Liver (tissue), 8 donors: ENCODE measurements at regions not wholly inside any gene's neighbourhood (a gene's known extent, or its start where the extent isn't known, plus 50 kb on each side); places are given as distances from the start of the nearest gene placed in this dataset.

ENCODE experiments used
- DNase-seq: peaks from one replicate; pipeline ENCODE4 v3.0.0-alpha.2; 2017; ENCODE audit warnings: low spot score
- H3K27ac ChIP-seq, 2 donors: one replicate each; pipeline ENCODE4 v1.7.0; 2013; ENCODE audit warnings: inconsistent platforms in 2 of 2, low read length in 2 of 2, control low read depth in 1 of 2, low read depth in 1 of 2, mild to moderate bottlenecking in 1 of 2
- H3K27me3 ChIP-seq, 4 donors: one replicate each; pipeline versions ENCODE4 v1.6.1 to v1.7.0; 2013; ENCODE audit warnings: low read length in 3 of 4, inconsistent platforms in 1 of 4, mild to moderate bottlenecking in 1 of 4, moderate library complexity in 1 of 4; ENCODE audit not compliant: control insufficient read depth in 4 of 4, insufficient read depth in 4 of 4
- H3K36me3 ChIP-seq, 4 donors: one replicate each; pipeline versions ENCODE4 v1.6.1 to v1.7.0; 2013; ENCODE audit warnings: low read length in 3 of 4, mild to moderate bottlenecking in 3 of 4, low read depth in 1 of 4, moderate library complexity in 1 of 4; ENCODE audit not compliant: control insufficient read depth in 4 of 4, insufficient read depth in 3 of 4
- H3K4me1 ChIP-seq, 4 donors: one replicate each; pipeline versions ENCODE4 v1.6.1 to v1.7.0; 2013; ENCODE audit warnings: low read length in 3 of 4, mild to moderate bottlenecking in 3 of 4, moderate library complexity in 1 of 4; ENCODE audit not compliant: control insufficient read depth in 4 of 4, insufficient read depth in 4 of 4
- H3K4me3 ChIP-seq, 3 donors: one replicate each; pipeline versions ENCODE4 v1.6.1 to v1.7.0; 2013; ENCODE audit warnings: low read length in 3 of 3, control low read depth in 1 of 3, low read depth in 1 of 3, mild to moderate bottlenecking in 1 of 3
- H3K9ac ChIP-seq, 2 donors: one replicate each; pipeline ENCODE4 v1.7.0; 2013; ENCODE audit warnings: low read length in 2 of 2, mild to moderate bottlenecking in 2 of 2, moderate library complexity in 2 of 2, control low read depth in 1 of 2, low read depth in 1 of 2
- H3K9me3 ChIP-seq, 4 donors: one replicate each; pipeline versions ENCODE4 v1.6.1 to v1.7.0; 2013; ENCODE audit warnings: low read length in 3 of 4; ENCODE audit not compliant: control insufficient read depth in 4 of 4
- ATF3 ChIP-seq: IDR thresholded peaks from 2 replicates; pipeline ENCODE4 v1.6.1; 2016; ENCODE audit warnings: antibody characterized with exemption
- CTCF ChIP-seq: fragments of 150-350 bp; IDR thresholded peaks from 2 replicates; pipeline ENCODE4 v1.5.1; 2017; ENCODE audit warnings: improper control_type of control experiment, low read depth, low read length; ENCODE audit not compliant: missing input control
- EGR1 ChIP-seq, 2 donors: IDR thresholded peaks; 2 replicates each; pipeline ENCODE4 v1.6.1; 2016 to 2018; ENCODE audit warnings: antibody characterized with exemption in 2 of 2, low read depth in 2 of 2
- FOXA1 ChIP-seq: IDR thresholded peaks from 2 replicates; pipeline ENCODE4 v1.6.1; 2016; ENCODE audit warnings: antibody characterized with exemption
- GABPA ChIP-seq, 2 donors: IDR thresholded peaks in 1 of 2; conservative IDR thresholded peaks in 1 of 2; 2 replicates each; pipeline ENCODE4 v1.6.1; 2016; ENCODE audit warnings: antibody characterized with exemption in 2 of 2, mild to moderate bottlenecking in 1 of 2, moderate library complexity in 1 of 2
- HNF4G ChIP-seq: IDR thresholded peaks from 2 replicates; pipeline ENCODE4 v1.6.1; 2016; ENCODE audit warnings: antibody characterized with exemption
- JUND ChIP-seq, 2 donors: IDR thresholded peaks; 2 replicates each; pipeline ENCODE4 v1.6.1; 2016; ENCODE audit warnings: antibody characterized with exemption in 2 of 2
- MAX ChIP-seq: IDR thresholded peaks from 2 replicates; pipeline ENCODE4 v1.6.1; 2016; ENCODE audit warnings: antibody characterized with exemption
- NR2F2 ChIP-seq: IDR thresholded peaks from 2 replicates; pipeline ENCODE4 v1.6.1; 2016; ENCODE audit warnings: antibody characterized with exemption
- RAD21 ChIP-seq, 2 donors: IDR thresholded peaks; 2 replicates each; pipeline ENCODE4 v1.6.1; 2016; ENCODE audit warnings: antibody characterized with exemption in 2 of 2, mild to moderate bottlenecking in 2 of 2
- RXRA ChIP-seq, 2 donors: IDR thresholded peaks; 2 replicates each; pipeline ENCODE4 v1.6.1; 2017 to 2018; ENCODE audit warnings: antibody characterized with exemption in 2 of 2, mild to moderate bottlenecking in 1 of 2
- SP1 ChIP-seq: IDR thresholded peaks from 2 replicates; pipeline ENCODE4 v1.6.1; 2018; ENCODE audit warnings: antibody characterized with exemption, mild to moderate bottlenecking
- TAF1 ChIP-seq: conservative IDR thresholded peaks from 2 replicates; pipeline ENCODE4 v1.6.1; 2016; ENCODE audit warnings: antibody characterized with exemption, mild to moderate bottlenecking
- YY1 ChIP-seq: IDR thresholded peaks from 2 replicates; pipeline ENCODE4 v1.6.1; 2016; ENCODE audit warnings: antibody characterized with exemption, mild to moderate bottlenecking
- WGBS: extraction: QIAGEN DNeasy Blood & Tissue Kit; methylation state at CpG from one replicate; pipeline ENCODE4 v1.1.7; 2013; 5-methylcytosine and 5-hydroxymethylcytosine counted together
- TF ChIP-seq, protein P1 (sequence below): IDR thresholded peaks from 2 replicates; pipeline ENCODE4 v1.6.1; 2016; ENCODE audit warnings: antibody characterized with exemption, mild to moderate bottlenecking
- donor health status: healthy.
- donor health status: healthy.
- donor health status: healthy.
- donor health status: healthy.
- donor health status: healthy.

DNA sequence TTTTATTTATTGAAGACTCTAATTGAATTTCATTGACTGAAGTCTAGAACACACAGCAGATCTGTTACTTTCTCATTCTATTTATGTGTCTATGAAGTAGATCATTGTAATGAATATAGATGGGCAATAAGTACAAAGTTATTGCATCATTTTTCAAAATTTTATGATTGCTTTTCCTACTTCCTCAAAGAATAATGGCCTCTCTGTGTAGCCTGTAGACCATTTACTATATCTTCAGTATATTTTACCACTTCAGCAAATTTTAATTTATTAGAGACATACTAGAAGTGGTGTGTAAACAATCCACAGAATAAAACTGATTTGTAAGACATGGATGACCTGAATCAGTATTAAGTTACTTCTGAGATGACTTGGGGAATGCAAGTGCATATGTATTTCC lies 291.7 kb upstream of the FAR2 start (continued):
- TF ChIP-seq, protein P1, sequence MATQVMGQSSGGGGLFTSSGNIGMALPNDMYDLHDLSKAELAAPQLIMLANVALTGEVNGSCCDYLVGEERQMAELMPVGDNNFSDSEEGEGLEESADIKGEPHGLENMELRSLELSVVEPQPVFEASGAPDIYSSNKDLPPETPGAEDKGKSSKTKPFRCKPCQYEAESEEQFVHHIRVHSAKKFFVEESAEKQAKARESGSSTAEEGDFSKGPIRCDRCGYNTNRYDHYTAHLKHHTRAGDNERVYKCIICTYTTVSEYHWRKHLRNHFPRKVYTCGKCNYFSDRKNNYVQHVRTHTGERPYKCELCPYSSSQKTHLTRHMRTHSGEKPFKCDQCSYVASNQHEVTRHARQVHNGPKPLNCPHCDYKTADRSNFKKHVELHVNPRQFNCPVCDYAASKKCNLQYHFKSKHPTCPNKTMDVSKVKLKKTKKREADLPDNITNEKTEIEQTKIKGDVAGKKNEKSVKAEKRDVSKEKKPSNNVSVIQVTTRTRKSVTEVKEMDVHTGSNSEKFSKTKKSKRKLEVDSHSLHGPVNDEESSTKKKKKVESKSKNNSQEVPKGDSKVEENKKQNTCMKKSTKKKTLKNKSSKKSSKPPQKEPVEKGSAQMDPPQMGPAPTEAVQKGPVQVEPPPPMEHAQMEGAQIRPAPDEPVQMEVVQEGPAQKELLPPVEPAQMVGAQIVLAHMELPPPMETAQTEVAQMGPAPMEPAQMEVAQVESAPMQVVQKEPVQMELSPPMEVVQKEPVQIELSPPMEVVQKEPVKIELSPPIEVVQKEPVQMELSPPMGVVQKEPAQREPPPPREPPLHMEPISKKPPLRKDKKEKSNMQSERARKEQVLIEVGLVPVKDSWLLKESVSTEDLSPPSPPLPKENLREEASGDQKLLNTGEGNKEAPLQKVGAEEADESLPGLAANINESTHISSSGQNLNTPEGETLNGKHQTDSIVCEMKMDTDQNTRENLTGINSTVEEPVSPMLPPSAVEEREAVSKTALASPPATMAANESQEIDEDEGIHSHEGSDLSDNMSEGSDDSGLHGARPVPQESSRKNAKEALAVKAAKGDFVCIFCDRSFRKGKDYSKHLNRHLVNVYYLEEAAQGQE = no peak
- TF ChIP-seq TAF1 (no peak), FOXA1 (no peak)

GRCh38 chr12:28859551-28859950 lies 289.5 kb upstream of the FAR2 start:
- Histone ChIP-seq H3K4me3 (no peak overlapping the region), H3K9ac (no peak overlapping the region), H3K4me1 (no peaks in the 10 kb centered on the region), H3K27ac (no peak overlapping the region), H3K9me3 (no peaks in the 10 kb centered on the region), H3K27me3 (peaks cover 0 to 9% (median 0%) of the 10 kb centered on the region in 4 donors), H3K36me3 (no peaks in the 10 kb centered on the region)
- WGBS = 70% methylated on average over 2 of the region's 2 CpGs
- TF ChIP-seq ATF3 = no peak
- no peak for TF ChIP-seq FOXA1
- TF ChIP-seq CTCF = no peak
- TF ChIP-seq NR2F2 = no peak
- no peak for TF ChIP-seq HNF4G
- no peak for TF ChIP-seq YY1
- TF ChIP-seq, protein P1 = no peak
- TF ChIP-seq SP1 = no peak
- TF ChIP-seq RAD21 (IDR thresholded peaks at IDR 0.05) = no peak
- no peak for TF ChIP-seq MAX
- TF ChIP-seq RXRA (IDR thresholded peaks at IDR 0.05) = no peak
- TF ChIP-seq JUND (IDR thresholded peaks at IDR 0.05) = no peak
- TF ChIP-seq EGR1 (IDR thresholded peaks at IDR 0.05; ENCODE audit: low read depth in 2 of 2) = no peak
- TF ChIP-seq GABPA (IDR thresholded peaks at IDR 0.05 in 1 of 2, conservative IDR thresholded peaks at IDR 0.05 in 1 of 2) = no peak
- DNase-seq = no peak
